MM.1S (cell line): ENCODE measurements at regions not wholly inside any gene's neighbourhood (a gene's known extent, or its start where the extent isn't known, plus 50 kb on each side); places are given as distances from the start of the nearest gene placed in this dataset.
A peak's percentile ranks its signal among the peaks of the same experiment; 100 is the strongest.

ENCODE experiments used
- DNase-seq: peaks from one replicate; pipeline ENCODE4 v3.0.0-alpha.2; 2015
- H2AFZ ChIP-seq: fragments of 300-600 bp; sonication (generic); 2 replicates; pipeline ENCODE4 v1.6.0; 2016; ENCODE audit warnings: antibody characterized with exemption, low read length
- H3F3A ChIP-seq: fragments of 300-600 bp; sonication (generic); 2 replicates; pipeline ENCODE4 v1.6.1; 2016; ENCODE audit warnings: mild to moderate bottlenecking, antibody characterized with exemption, low read length, moderate library complexity, mixed read lengths; ENCODE audit not compliant: insufficient read depth
- H3K27ac ChIP-seq: fragments of 300-600 bp; sonication (generic); 2 replicates; pipeline ENCODE4 v1.5.1; 2016; ENCODE audit warnings: mild to moderate bottlenecking, low read length
- H3K27me3 ChIP-seq: fragments of 300-600 bp; sonication (generic); replicated peaks from 2 replicates; pipeline ENCODE4 v1.6.0; 2016; ENCODE audit warnings: low read length; ENCODE audit not compliant: insufficient read depth
- H3K36me3 ChIP-seq: fragments of 300-600 bp; sonication (generic); replicated peaks from 2 replicates; pipeline ENCODE4 v1.6.1; 2016; ENCODE audit warnings: mild to moderate bottlenecking, low read length, mixed read lengths; ENCODE audit not compliant: insufficient read depth
- H3K4me1 ChIP-seq: fragments of 300-600 bp; sonication (generic); 2 replicates; pipeline ENCODE4 v1.6.1; 2016; ENCODE audit warnings: low read length, mixed read lengths
- H3K4me2 ChIP-seq: fragments of 300-600 bp; sonication (generic); 2 replicates; pipeline ENCODE4 v1.6.0; 2016; ENCODE audit warnings: low read depth, low read length
- H3K4me3 ChIP-seq: fragments of 300-600 bp; sonication (generic); 2 replicates; pipeline ENCODE4 v1.5.1; 2016; ENCODE audit warnings: low read length, mixed read lengths
- H3K79me2 ChIP-seq: fragments of 300-600 bp; sonication (generic); 2 replicates; pipeline ENCODE4 v1.6.1; 2016; ENCODE audit warnings: mixed run types, low read length, mixed read lengths
- H3K9ac ChIP-seq: fragments of 300-600 bp; sonication (generic); 2 replicates; pipeline ENCODE4 v1.6.1; 2016; ENCODE audit warnings: low read length, mixed read lengths
- H3K9me2 ChIP-seq: fragments of 300-600 bp; sonication (generic); replicated peaks from 2 replicates; pipeline ENCODE4 v1.6.1; 2016; ENCODE audit warnings: mild to moderate bottlenecking, low read length, mixed read lengths; ENCODE audit not compliant: insufficient read depth
- H3K9me3 ChIP-seq: fragments of 300-600 bp; sonication (generic); replicated peaks from 2 replicates; pipeline ENCODE4 v1.6.1; 2016; ENCODE audit warnings: mild to moderate bottlenecking, low read length, mixed read lengths; ENCODE audit not compliant: insufficient read depth
- H4K20me1 ChIP-seq: fragments of 300-600 bp; sonication (generic); 2 replicates; pipeline ENCODE4 v1.6.1; 2016; ENCODE audit warnings: mild to moderate bottlenecking, low read length, moderate library complexity, mixed read lengths; ENCODE audit not compliant: insufficient read depth
- EZH2 ChIP-seq: fragments of 300-600 bp; sonication (generic); optimal IDR thresholded peaks from 2 replicates; pipeline ENCODE3; 2017; ENCODE audit warnings: low read depth, mild to moderate bottlenecking, antibody characterized with exemption, low read length, mixed read lengths
- EZH2phosphoT487 ChIP-seq: fragments of 300-600 bp; sonication (generic); IDR thresholded peaks from 2 replicates; pipeline ENCODE4 v1.6.1; 2018; ENCODE audit warnings: antibody characterized with exemption, low read length
- TF ChIP-seq, protein P1 (sequence below): fragments of 300-600 bp; sonication (generic); IDR thresholded peaks from 2 replicates; pipeline ENCODE4 v1.5.1; 2016; ENCODE audit warnings: antibody characterized with exemption, low read length, mixed read lengths

DNA sequence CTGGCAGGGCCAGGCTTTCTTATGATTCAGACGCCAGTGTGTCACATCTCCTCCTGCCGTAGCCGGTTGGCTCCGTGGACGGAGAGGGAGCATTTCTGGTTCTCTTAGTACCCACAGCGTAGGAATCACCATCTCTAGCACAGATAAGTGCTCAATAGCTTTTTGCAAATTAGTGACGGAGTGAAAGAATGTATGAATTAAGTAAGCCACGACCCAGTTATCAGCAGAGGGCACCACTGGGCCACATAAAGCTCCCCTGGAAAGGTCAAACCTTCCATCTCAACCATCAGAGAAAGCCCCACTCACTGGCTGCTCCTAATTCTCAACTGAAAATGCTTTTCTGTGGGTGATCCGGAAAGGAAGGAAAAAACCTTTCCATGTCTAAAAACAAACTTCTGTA lies 317.0 kb upstream of the ADCY2 start:
- H3F3A ChIP-seq = no peaks in the 10 kb centered on the region
- no peak overlapping the region for H3K4me2 ChIP-seq
- no peak overlapping the region for H3K27ac ChIP-seq
- H4K20me1 ChIP-seq = no peaks in the 10 kb centered on the region
- H3K9me3 ChIP-seq = no peaks in the 10 kb centered on the region
- TF ChIP-seq EZH2phosphoT487 (no peak), EZH2 (no peak)
- TF ChIP-seq, protein P1, sequence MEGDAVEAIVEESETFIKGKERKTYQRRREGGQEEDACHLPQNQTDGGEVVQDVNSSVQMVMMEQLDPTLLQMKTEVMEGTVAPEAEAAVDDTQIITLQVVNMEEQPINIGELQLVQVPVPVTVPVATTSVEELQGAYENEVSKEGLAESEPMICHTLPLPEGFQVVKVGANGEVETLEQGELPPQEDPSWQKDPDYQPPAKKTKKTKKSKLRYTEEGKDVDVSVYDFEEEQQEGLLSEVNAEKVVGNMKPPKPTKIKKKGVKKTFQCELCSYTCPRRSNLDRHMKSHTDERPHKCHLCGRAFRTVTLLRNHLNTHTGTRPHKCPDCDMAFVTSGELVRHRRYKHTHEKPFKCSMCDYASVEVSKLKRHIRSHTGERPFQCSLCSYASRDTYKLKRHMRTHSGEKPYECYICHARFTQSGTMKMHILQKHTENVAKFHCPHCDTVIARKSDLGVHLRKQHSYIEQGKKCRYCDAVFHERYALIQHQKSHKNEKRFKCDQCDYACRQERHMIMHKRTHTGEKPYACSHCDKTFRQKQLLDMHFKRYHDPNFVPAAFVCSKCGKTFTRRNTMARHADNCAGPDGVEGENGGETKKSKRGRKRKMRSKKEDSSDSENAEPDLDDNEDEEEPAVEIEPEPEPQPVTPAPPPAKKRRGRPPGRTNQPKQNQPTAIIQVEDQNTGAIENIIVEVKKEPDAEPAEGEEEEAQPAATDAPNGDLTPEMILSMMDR = 0 out of 2 replicates have a peak, but pooled peaks have one; percentile 5
- no peak overlapping the region for H2AFZ ChIP-seq
- no peaks in the 10 kb centered on the region for H3K4me1 ChIP-seq
- H3K36me3 ChIP-seq = no peaks in the 10 kb centered on the region
- no peaks in the 10 kb centered on the region for H3K9me2 ChIP-seq
- H3K4me3 ChIP-seq = no peak overlapping the region
- DNase-seq = no peak
- no peaks in the 10 kb centered on the region for H3K27me3 ChIP-seq
- H3K9ac ChIP-seq = no peak overlapping the region
- H3K79me2 ChIP-seq = no peaks in the 10 kb centered on the region

GRCh38 chr5:7080501-7080900 lies 315.4 kb upstream of the ADCY2 start:
- no peak overlapping the region for H2AFZ ChIP-seq
- TF ChIP-seq EZH2phosphoT487 = no peak
- TF ChIP-seq, protein P1 = no peak
- TF ChIP-seq EZH2 = no peak
- H3K4me2 ChIP-seq = no peak overlapping the region

DNA sequence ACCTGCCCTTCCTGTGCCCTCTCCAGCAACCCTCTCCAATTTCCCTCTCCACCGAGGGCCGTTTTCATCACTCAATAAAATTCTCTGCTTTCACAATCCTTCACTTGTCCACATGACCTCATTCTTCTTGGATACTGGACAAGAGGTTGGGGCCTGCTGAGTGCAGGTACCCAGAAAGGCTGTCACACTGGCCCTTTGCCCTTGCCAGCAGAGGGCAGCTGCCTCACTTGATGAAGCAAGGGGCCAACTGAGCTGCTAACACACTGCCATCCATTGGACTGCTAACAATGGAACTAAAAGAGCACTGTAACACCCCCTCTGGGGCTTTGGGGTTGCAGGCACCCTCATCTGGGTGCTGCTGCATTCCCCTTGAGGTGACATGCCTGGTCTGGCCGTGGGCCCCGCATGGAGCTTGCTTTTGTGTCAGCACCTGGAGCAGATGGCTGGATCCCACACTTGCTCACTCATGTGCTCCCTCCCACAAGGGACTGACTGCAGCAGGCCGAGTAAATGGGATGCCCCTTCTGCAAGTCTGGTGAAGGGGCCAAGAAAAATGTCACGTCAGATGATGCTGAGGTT lies 308.1 kb upstream of the ADCY2 start:
- Histone ChIP-seq H3K9me2 (no peaks in the 10 kb centered on the region), H3K79me2 (no peaks in the 10 kb centered on the region), H3K27ac (no peak overlapping the region), H3K4me1 (no peaks in the 10 kb centered on the region), H3K4me2 (no peak overlapping the region), H3K9ac (no peak overlapping the region), H3K4me3 (no peak overlapping the region), H2AFZ (no peak overlapping the region), H3K9me3 (no peaks in the 10 kb centered on the region), H4K20me1 (no peaks in the 10 kb centered on the region), H3F3A (no peaks in the 10 kb centered on the region), H3K36me3 (no peaks in the 10 kb centered on the region), H3K27me3 (no peaks in the 10 kb centered on the region)
- no peak for DNase-seq
- TF ChIP-seq EZH2 (no peak), EZH2phosphoT487 (no peak)
- TF ChIP-seq, protein P1 = no peak

More at GRCh38 chr5:7080501-7080900, 315.4 kb upstream of the ADCY2 start:
- no peak for DNase-seq
- no peaks in the 10 kb centered on the region for H3K9me2 ChIP-seq
- no peaks in the 10 kb centered on the region for H3K27me3 ChIP-seq
- no peak overlapping the region for H3K27ac ChIP-seq
- H3K4me1 ChIP-seq = no peaks in the 10 kb centered on the region
- no peak overlapping the region for H3K4me3 ChIP-seq
- no peaks in the 10 kb centered on the region for H4K20me1 ChIP-seq
- H3F3A ChIP-seq = no peaks in the 10 kb centered on the region
- no peaks in the 10 kb centered on the region for H3K36me3 ChIP-seq
- H3K9ac ChIP-seq = no peak overlapping the region
- no peaks in the 10 kb centered on the region for H3K9me3 ChIP-seq
- no peaks in the 10 kb centered on the region for H3K79me2 ChIP-seq
